CD4-positive, alpha-beta T cell treated with Interferon alpha-2 for 1 hour (primary cell): ENCODE measurements at regions not wholly inside any gene's neighbourhood (a gene's known extent, or its start where the extent isn't known, plus 50 kb on each side); places are given as distances from the start of the nearest gene placed in this dataset.
"Not testable (repeated sequence)": the region's sequence is repeated elsewhere in the genome, so short reads cannot be mapped to it uniquely, and the experiment has no call there.

Source experiments
- DNase-seq, 2 donors: peaks; one replicate each; pipeline ENCODE4 v3.0.0-alpha.2; 2020 to 2022

DNA sequence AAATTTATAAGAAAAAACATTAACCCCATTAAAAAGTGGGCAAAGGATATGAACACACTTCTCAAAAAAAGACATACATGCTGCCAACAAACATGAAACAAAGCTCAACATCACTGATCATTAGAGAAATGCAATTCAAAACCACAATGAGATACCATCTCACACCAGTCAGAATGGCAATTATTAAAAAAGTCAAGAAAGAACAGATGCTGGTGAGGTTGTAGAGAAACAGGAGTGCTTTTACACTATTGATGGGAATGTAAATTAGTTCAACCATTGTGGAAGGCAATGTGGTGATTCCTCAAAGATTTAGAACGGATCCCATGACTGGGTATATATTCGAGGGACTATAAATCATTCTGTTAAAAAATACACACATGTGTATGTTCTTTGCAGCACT, 1665.5 kb downstream of the BRINP3 start:
- DNase-seq, result not testable (repeated sequence)

DNA sequence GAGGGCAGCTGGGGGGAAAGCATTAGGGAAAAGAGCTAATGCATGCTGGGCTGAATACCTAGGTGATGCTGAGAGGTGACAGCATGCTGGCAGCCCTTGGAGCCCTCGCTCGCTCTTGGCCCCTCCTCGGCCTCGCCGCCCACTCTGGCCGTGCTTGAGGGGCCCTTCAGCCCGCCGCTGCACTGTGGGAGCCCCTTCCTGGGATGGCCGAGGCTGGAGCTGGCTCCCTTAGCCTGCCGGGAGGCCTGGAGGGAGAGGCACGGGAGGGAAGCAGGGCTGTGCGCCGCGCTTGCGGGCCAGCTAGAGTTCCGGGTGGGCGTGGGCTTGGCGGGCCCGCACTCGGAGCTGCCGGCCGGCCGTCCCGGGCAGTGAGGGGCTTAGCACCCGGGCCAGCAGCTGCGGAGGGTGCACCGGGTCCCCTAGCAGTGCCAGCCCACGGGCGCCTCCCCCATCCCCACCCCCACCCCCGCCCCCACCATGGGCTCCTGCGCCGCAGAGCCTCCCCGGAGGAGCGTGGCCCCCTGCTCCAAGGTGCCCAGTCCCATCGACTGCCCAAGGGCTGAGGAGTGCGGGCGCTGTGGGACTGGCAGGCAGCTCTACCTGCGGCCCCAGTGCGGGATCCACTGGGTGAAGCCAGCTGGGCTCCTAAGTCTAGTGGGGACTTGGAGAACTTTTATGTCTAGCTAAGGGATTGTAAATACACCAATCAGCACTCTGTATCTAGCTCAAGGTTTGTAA, 1664.7 kb downstream of the BRINP3 start:
- not testable (repeated sequence) for DNase-seq

DNA sequence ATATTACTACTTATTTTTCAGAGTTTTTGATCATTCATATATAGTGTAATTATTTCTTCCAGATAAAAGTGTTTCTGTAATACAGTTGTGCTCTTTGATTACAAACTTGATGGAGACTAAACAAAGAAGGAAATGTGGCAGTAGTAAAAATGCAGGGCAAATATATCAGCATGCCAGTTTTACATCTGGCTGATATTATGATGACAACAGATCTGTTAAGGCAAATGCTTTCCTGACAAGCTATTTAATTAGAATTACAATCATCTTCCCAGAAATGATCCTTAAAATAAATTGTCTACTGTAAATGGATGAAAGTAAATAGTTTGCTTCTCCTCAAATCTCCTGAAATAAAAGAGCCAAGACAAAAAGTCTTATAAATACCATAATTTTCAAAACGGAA, 1659.8 kb downstream of the BRINP3 start:
- no peak for DNase-seq

DNA sequence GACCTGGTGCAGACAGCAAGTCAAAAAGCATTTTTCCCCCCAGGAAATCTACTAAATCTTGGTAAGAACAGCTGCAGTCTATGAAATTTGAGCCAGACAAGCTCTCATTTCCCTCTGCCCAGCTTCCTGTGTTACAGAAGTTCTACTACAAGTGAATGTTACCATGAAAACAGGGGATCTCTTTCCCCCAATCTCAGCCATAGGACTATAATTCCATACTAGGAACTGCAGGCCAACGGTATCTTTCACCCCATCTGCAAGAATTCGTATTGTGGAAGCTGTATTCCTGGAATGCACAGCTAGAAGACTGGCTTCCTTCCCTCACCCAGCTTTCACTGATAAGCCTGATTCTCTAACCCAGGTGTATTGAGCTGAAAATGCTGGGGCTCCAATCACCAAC, 1655.4 kb downstream of the BRINP3 start:
- no peak for DNase-seq

DNA sequence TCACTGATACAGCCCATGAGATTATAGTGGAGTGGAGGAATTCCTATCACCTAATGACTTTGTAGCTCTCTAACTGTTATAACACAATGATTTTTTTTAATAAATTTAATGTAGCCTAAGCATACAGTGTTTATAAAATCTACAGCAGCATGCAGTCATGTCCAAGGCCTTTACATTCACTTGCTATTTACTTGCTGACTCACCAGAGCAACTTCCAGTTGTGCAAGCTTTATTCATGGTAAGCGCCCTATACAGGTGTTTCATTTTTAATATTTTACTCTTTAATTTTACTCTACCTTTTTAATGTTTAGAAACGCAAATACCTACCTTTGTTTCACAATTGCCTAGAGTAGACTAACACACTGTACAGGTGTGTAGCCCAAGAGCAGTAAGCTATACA, 1652.2 kb downstream of the BRINP3 start:
- no peak for DNase-seq

DNA sequence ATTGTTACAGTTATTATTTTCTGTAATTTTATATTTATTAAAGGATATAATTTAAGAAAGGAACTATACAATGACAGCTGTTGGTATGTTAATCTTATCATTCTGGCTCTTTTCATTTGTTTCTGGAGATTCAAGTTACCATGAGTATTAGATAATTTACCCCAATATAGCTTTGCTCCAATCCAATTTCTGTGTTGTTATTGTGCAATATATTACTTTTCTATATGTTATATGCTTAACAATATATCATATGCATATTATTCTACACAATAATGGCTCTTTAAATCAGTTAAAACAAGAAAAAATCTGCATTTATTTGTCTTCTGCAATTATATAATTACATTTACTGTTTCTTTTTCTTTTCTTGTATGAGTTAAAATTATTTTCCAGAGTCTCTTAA, 1650.9 kb downstream of the BRINP3 start:
- DNase-seq, result no peak

DNA sequence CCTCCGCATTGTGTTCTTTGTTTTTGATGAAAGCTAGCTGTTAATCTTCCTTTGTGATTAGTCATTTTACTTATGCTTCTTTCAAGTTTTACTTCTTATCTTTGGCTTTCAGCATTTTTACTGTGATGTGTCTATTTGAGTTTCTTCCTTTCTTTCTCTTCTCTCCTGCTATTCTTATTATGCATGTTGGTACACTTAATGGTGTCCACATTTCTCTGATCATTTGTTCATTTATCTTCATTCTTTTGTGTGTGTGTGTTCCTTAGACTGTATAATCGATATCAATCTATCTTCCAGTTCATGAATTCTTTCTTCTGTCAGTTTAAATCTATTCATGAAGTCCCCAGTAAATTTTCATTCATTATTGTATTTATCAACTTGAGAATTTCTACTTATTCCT, 1650.3 kb downstream of the BRINP3 start:
- no peak for DNase-seq

DNA sequence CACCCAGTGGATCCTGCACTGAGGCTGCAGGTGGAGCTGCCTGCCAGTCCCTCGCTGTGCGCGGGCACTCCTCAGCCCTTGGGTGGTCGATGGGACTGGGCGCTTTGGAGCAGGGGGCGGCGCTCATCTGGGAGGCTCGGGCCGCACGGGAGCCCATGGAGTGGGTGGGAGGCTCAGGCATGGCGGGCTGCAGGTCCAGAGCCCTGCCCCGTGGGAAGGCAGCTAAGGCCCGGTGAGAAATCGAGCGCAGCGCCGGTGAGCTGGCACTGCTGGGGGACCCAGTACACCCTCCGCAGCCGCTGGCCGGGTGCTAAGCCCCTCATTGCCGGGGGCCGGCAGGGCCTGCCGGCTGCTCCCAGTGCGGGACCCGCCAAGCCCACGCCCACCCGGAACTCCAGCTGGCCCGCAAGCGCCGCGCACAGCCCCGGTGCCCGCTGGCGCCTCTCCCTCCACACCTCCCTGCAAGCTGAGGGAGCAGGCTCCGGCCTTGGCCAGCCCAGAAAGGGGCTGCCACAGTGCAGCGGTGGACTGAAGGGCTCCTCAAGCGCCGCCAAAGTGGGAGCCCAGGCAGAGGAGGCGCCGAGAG, 1636.5 kb downstream of the BRINP3 start:
- DNase-seq, result not testable (repeated sequence)

DNA sequence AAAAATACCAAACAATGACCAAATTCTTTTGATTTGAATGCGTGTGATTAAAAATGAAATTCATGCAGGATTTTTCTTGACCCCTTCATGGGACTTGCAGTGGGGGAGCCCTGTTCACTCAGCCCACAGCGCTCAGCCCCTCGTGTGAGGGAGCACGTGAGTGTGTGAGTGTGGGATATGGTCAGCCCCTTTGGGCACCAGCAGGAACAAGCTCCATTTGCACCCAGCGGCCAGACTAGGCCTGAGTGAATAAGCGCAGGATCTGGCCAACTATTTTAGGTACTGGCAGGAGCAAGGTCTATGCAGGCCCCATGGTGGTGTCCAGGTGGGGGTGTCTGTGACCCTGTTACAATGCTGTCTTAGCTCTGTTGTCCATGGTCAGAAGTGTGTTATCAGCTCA, 1631.2 kb downstream of the BRINP3 start:
- no peak for DNase-seq

DNA sequence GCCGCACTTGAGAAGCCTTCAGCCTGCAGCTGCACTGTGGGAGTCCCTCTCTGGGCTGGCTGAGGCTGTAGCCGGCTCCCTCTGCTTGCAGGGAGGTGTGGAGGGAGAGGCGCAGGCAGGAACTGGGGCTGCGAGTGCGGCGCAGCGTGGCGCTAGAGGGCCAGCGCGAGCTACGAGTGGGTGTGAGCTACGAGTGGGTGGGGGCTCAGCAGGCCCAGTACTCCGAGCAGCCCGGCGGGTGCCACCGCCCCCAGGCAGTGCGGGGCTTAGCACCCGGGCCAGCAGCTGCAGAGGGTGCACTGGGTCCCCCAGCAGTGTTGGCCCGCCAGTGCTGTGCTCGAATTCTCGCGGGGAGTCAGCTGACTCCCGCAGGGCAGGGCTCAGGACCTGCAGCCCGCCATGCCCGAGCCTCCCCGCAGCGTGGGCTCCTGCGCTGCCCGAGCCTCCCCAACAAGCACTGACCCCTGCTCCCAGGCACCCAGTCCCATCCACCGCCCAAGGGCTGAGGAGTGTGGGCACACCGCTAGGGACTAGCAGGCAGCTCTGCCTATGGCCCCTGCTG, 1620.1 kb downstream of the BRINP3 start:
- no peak for DNase-seq

DNA sequence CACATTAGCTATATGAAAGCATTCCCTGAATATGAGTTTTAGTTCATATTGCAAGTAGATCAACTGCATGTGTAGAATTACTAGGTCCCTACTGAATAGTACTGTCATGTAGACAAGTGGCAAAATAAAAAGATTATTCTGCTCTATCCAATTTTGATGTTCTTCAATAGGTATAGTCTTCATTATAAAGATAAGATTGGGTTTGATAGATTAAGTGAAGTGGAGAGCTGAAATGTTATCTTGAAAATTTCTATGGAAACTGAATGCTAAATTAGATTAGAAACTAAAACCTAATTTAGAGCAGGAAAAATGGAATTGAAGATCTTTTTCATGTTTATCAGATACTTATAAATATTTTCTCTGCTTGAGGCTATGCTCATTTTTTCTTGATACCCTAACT, 1610.0 kb downstream of the BRINP3 start:
- DNase-seq, result no peak

DNA sequence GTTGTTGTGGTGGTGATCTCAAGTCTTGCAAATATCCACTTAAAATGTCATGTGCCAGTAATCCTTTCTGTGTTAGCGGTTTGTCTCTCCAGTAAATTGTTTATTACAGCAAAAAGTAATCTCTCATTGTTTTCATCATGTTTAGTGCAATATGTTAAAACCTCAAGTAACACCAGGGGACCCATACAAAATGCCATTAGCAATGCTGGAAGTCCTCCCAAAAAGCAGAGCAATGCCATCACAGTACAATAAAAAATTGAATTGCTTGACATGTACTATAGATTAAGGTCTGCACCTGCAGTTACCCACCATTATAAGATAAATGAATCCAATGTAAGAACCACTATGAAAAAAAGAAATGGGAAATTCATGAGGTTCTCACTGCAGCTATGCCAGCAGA, 1606.5 kb downstream of the BRINP3 start:
- no peak for DNase-seq

DNA sequence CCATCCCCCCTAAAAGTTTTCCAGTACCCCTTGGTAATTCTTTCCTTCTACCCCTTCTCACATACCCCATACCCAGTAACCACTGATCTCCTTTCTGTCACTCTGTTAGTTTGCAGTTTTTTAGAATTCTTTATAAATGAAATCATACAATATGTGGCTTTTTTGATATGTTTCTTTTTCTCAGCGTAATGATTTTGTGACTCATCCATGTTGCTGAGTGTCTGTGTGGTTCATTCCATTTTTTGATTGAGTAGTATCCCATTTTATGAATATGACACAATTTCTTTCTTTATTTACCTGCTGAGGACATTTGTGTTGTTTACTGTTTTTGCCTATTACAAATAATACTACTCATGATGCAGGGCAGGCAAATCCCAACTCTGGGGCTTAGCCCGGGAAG, 1605.3 kb downstream of the BRINP3 start:
- no peak for DNase-seq

DNA sequence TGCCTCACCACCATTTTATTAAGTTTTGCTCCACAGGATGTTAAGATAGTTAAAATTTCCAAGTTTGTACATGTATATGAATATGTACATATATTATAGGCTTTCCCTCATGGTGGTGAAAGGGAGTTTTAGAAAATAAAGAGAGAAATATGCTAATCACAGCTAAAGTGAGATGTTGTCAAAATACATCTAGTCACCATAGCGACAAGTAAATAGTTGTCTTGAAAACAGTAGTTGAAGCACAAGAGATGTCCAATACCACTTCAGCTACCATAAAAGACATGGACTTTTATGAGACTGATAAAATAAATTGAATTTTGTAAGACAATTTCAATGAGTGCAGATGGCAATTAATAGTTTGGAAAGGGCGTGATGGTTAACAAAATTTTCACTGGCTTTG, 1600.0 kb downstream of the BRINP3 start:
- DNase-seq, result no peak

DNA sequence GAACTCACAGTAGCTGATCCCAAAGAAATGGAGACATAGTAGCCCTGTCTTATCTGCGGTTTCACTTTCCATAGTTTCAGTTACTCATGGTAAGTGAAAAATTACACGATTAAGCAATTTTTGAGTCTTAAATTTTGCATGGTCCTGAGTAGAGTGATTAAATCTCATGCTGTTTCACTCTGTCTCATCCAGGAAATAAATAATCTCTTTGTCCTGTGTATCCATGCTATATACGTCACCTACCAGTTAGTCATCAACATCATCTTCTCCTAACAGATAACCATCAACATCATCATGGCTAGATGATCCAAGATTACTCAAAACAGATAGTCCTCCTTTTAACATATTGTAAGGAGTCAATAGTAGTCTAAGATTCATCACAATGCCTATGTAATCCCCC, 1589.3 kb downstream of the BRINP3 start:
- DNase-seq, result no peak

DNA sequence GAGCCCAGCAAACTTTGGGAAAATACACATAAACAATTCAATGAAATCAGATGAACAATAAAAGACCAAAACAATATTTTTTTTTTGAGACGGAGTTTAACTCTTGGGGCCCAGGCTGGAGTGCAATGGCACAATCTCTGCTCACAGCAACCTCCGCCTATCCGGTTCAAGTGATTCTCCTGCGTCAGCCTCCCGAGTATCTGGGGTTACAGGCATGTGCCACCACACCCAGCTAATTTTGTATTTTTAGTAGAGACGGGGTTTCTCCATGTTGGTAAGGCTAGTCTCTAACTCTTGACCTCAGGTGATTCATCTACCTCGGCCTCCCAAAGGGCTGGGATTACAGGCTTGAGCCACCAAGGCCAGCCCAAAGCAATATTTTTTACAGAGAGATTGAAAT, 1588.5 kb downstream of the BRINP3 start:
- DNase-seq, result no peak

DNA sequence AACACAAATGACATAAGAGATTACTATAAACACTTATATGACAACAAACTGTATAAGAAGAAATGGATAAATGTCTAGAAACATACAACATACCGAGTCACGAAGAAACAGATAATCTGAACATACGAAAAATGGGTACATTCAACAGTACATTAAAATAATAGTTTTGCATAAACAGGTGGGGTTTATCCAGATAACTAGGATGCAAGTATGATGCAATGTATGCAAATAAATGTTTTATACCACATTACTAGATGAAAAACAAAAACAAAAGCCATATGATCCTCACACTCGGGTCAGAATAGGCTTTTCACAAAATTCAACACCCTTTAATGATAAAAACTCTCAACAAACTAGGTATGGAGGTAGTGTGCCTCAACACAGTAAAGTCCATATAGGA, 1585.7 kb downstream of the BRINP3 start:
- no peak for DNase-seq

DNA sequence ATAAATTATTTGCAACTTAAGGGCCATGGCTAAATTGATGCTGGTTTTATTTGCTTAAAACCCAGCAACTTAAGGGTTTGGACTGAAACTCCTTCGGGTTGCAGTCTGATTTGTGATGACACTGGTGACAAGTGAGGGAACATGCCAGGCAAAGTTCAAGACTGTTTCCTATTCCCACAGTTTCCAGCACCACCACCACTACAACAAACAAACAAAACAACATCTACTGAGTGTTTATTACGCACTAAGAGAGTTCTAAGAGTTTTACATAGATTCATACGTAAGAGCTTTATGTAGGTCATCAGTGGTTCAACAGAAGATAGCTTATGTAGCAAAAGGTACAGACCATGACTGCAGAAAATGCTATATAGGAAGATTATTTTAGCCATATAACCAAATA, 1582.1 kb downstream of the BRINP3 start:
- no peak for DNase-seq

DNA sequence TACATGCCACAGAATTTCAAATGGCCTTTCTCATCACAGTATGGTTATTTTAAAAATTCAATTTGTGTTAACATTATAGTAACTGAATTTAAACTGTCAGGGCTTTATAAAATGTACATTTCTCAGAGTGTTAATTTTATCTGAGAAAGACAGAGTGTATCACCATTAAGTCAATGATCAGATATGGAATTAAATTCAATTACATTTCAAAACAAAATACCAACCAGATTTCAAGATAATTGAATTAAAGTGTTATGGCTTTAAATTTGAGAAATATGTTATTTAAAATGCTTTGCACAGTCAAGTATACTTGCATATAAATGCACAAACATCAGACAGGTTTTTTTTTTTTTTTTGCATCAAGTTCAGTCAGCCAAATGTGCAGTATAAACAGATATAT, 1574.4 kb downstream of the BRINP3 start:
- no peak for DNase-seq

DNA sequence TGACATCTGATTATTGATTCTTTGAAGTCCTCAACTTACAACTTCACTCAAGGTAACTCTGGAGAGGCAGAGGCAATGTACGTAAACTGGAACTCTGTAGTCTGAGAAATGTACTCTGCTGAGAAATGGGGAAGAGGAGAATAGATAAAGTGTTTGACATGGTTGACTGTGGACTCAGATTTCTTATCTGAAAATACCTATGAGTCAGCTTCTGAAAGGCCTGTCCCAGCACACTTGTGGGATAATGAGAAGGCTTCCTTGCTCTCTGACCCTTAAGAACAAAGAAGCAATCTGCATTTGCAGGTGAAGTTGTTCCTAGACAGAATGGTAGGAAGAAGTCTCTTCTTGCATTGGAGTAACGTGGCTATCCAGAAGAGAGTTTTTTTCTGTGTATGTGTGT, 1573.5 kb downstream of the BRINP3 start:
- no peak for DNase-seq

DNA sequence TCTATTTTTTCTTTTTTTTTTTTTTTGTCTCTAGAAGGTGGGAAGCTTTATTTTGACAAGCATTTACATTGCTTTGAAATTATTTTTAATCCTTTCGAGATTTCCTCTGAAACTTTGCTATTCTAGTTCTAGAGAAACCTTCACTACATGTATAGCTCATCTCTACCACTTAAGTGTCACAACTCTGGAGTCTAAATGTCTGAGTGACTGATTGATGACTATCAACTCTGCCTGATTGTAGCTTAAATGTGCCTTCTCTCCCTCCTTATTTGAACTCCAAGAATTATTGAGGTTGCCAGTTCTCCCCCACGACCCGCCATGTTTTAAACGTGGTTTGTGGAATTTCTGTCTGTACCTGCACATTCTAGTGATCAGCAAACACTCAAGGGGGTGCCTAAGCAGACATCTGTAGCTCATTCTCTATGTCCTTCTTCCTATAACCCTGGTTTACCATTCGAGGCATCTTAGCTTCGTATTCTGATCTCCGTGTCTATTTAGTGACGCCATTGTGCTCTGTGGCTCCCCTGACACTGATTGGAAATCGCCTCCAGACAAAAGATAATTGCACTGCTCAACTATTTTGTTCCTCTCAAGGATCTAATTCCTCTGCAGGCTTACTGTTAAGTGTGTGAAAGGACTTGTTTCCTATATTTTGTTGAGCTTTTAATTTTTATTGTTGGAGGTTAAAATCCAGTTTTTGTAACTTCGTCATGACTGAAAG, 1570.6 kb downstream of the BRINP3 start:
- DNase-seq, result no peak

DNA sequence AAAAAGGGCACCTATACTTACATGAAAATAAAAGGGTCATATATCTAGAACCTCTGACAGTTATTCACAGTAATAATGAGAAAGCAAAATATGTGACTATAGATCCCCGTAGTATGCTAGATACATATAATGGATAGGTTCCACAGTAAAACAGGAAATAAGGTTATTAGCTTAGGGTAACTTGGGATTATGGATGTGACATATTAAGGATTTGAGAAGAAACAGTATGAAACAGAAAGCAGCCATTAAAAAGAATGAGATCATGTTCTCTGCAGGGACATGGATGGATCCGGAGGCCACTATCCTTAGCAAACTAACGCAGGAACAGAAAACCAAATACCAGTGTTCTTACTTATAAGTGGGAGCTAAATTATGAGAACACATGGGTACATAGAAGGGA, 1547.3 kb downstream of the BRINP3 start:
- DNase-seq, result no peak

DNA sequence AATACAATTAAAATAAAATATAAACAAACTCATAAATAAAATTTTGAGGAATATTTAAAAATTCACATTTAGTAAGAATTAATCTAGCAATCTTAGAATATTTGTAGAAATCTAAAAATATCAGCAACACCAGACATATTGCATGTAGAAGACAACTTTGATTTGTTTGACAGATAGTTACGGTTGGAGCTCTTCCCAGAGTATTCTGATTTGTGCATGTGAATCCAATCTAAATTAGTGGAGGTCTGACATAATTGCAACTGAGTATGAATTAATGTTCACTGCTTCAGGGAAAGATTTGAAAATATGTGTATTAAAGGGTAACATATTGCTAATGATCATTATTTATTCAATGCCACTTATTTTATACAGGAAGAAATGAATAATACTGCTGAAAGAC, 1546.2 kb downstream of the BRINP3 start:
- DNase-seq, result no peak

DNA sequence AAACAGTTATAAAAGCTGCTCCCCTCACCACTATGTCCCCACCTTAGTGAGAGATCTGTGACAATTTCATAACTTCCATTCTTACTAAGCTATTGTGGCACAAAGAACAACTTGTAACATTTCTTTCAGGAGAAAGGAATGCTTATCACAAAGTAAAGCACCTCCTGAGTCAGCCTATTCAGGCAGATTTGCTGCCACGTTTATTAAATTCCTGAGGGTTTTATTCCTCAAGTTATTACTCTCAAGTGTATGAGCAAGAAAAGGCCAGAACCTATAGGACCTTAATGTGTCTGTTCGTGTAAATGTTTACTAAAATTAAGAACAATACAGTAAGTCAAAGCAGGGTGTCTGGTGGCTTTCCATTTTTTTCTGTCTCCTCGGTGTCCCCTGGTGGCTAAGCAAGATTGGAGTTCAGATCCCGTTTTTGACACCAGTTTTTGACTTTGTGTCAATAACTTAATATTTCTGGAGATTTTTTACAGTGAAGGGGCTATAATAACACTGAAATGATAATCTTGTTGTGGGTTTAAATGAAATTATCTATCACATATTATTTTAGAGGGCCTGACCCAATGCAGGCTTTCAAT, 1539.6 kb downstream of the BRINP3 start:
- no peak for DNase-seq
